IMR-90 (cell line): ENCODE measurements at regions not wholly inside any gene's neighbourhood (a gene's known extent, or its start where the extent isn't known, plus 50 kb on each side); places are given as distances from the start of the nearest gene placed in this dataset.

Source experiments
- ATAC-seq: fragments of 200-7000 bp; cut with Tn5 transposase; 2 replicates; pipeline ENCODE4 v1.9.1; 2020; ENCODE audit warnings: low read depth, mild to moderate bottlenecking, moderate library complexity
- BruUV-seq: library from RNA; stranded (reverse); fragments of 400-500 nt; replicated peaks from 2 replicates; lab custom pipeline; 2021; lab: Mats Ljungman, UMichigan
- CTCF ChIA-PET: fragments of 300-600 bp; formaldehyde crosslinking; extraction: SDS; loops from one replicate; lab custom pipeline; 2021; ENCODE audit warnings: antibody characterized with exemption; lab: Yijun Ruan, JAX
- POLR2A ChIA-PET: fragments of 300-600 bp; sonication (Branson Sonifier 250); formaldehyde crosslinking; loops from one replicate; lab custom pipeline; 2022; ENCODE audit warnings: antibody characterized with exemption; ENCODE audit not compliant: unreplicated experiment; lab: Charles Lee
- DNase-seq: peaks from one replicate; pipeline ENCODE4 v3.0.0; 2013
- H2AFZ ChIP-seq: replicated peaks from 2 replicates; pipeline ENCODE3; 2013; ENCODE audit warnings: low read length, mild to moderate bottlenecking; ENCODE audit not compliant: poor library complexity
- H2AK5ac ChIP-seq: 2 replicates; pipeline ENCODE4 v1.6.1; 2013; ENCODE audit warnings: low read depth, low read length, inconsistent platforms
- H2AK9ac ChIP-seq: replicated peaks from 2 replicates; pipeline ENCODE3; 2013; ENCODE audit warnings: mild to moderate bottlenecking, low read depth, low read length, moderate library complexity; ENCODE audit not compliant: poor library complexity
- H2BK120ac ChIP-seq: 2 replicates; pipeline ENCODE4 v1.6.1; 2013; ENCODE audit warnings: low read depth, low read length, inconsistent platforms
- H2BK15ac ChIP-seq: 3 replicates; pipeline ENCODE4 v1.6.1; 2013; ENCODE audit warnings: low read depth, low read length, inconsistent platforms
- H2BK20ac ChIP-seq: 2 replicates; pipeline ENCODE4 v1.6.1; 2013; ENCODE audit warnings: low read depth, mild to moderate bottlenecking, inconsistent platforms, low read length, moderate library complexity
- H2BK5ac ChIP-seq: 2 replicates; pipeline ENCODE4 v1.6.1; 2013; ENCODE audit warnings: mild to moderate bottlenecking, low read depth, low read length, inconsistent platforms; ENCODE audit not compliant: poor library complexity, severe bottlenecking
- H3K14ac ChIP-seq: replicated peaks from 2 replicates; pipeline ENCODE4 v1.6.1; 2013; ENCODE audit warnings: low read depth, low read length, inconsistent platforms
- H3K18ac ChIP-seq: 2 replicates; pipeline ENCODE4 v1.6.1; 2013; ENCODE audit warnings: low read depth, low read length, control low read depth
- H3K23ac ChIP-seq: 2 replicates; pipeline ENCODE4 v1.6.1; 2013; ENCODE audit warnings: low read depth, low read length, inconsistent platforms
- H3K27ac ChIP-seq: 2 replicates; pipeline ENCODE4 v1.5.1; 2013; ENCODE audit warnings: mild to moderate bottlenecking, control low read depth, low read length; ENCODE audit not compliant: insufficient read depth
- H3K27me3 ChIP-seq: 2 replicates; pipeline ENCODE4 v1.6.1; 2013; ENCODE audit warnings: low read length; ENCODE audit not compliant: control insufficient read depth, insufficient read depth
- H3K36me3 ChIP-seq: 2 replicates; pipeline ENCODE4 v1.6.1; 2013; ENCODE audit warnings: low read length, mixed read lengths; ENCODE audit not compliant: control insufficient read depth, insufficient read depth
- H3K4ac ChIP-seq: 2 replicates; pipeline ENCODE4 v1.6.1; 2013; ENCODE audit warnings: low read depth, low read length, inconsistent platforms
- H3K4me1 ChIP-seq: 2 replicates; pipeline ENCODE4 v1.6.1; 2013; ENCODE audit warnings: low read length, mixed read lengths; ENCODE audit not compliant: control insufficient read depth, insufficient read depth
- H3K4me2 ChIP-seq: 2 replicates; pipeline ENCODE4 v1.6.1; 2013; ENCODE audit warnings: low read depth, mild to moderate bottlenecking, control low read depth, low read length, moderate library complexity
- H3K4me3 ChIP-seq: 2 replicates; pipeline ENCODE4 v1.5.1; 2013; ENCODE audit warnings: low read depth, mild to moderate bottlenecking, control low read depth, low read length, moderate library complexity; ENCODE audit not compliant: insufficient read depth
- H3K56ac ChIP-seq: 2 replicates; pipeline ENCODE4 v1.6.1; 2013; ENCODE audit warnings: low read length, inconsistent platforms; ENCODE audit not compliant: insufficient read depth; ENCODE audit errors: extremely low read depth
- H3K79me1 ChIP-seq, 2 experiments: 2 replicates each; pipeline ENCODE4 v1.6.1; 2013; ENCODE audit warnings: low read length in 2 of 2, inconsistent platforms in 1 of 2, low read depth in 1 of 2
- H3K9ac ChIP-seq: 2 replicates; pipeline ENCODE4 v1.6.1; 2013; ENCODE audit warnings: low read depth, low read length, control low read depth
- H3K9me1 ChIP-seq: 2 replicates; pipeline ENCODE4 v1.6.1; 2013; ENCODE audit warnings: low read length, inconsistent platforms; ENCODE audit not compliant: insufficient read depth
- H3K9me3 ChIP-seq: 2 replicates; pipeline ENCODE4 v1.6.1; 2013; ENCODE audit warnings: low read length; ENCODE audit not compliant: control insufficient read depth, insufficient read depth
- H4K20me1 ChIP-seq: 2 replicates; pipeline ENCODE4 v1.6.1; 2013; ENCODE audit warnings: low read length, inconsistent platforms; ENCODE audit not compliant: insufficient read depth
- H4K5ac ChIP-seq: 2 replicates; pipeline ENCODE4 v1.6.1; 2013; ENCODE audit warnings: mild to moderate bottlenecking, low read depth, low read length, control low read depth
- H4K8ac ChIP-seq, 2 experiments: 2 replicates each; pipeline ENCODE4 v1.6.1; 2013; ENCODE audit warnings: low read depth in 2 of 2, low read length in 2 of 2, control low read depth in 1 of 2, inconsistent platforms in 1 of 2
- H4K91ac ChIP-seq: 2 replicates; pipeline ENCODE4 v1.6.1; 2013; ENCODE audit warnings: low read depth, low read length, inconsistent platforms; ENCODE audit not compliant: insufficient read depth
- BHLHE40 ChIP-seq: fragments of 150-350 bp; IDR thresholded peaks from 2 replicates; pipeline ENCODE4 v1.6.1; 2016; ENCODE audit warnings: mild to moderate bottlenecking, low read depth, low read length
- CEBPB ChIP-seq: IDR thresholded peaks from 2 replicates; pipeline ENCODE4 v1.6.1; 2012; ENCODE audit warnings: low read depth, low read length, improper control_type of control experiment
- CTCF ChIP-seq: conservative IDR thresholded peaks from 2 replicates; pipeline ENCODE4 v1.5.1; 2012; ENCODE audit warnings: mild to moderate bottlenecking, low read depth, low read length, improper control_type of control experiment
- ELK1 ChIP-seq: fragments of 150-350 bp; IDR thresholded peaks from 2 replicates; pipeline ENCODE4 v1.6.1; 2016; ENCODE audit warnings: low read depth, mild to moderate bottlenecking, low read length, moderate library complexity, borderline replicate concordance
- FOS ChIP-seq: fragments of 150-350 bp; IDR thresholded peaks from 2 replicates; pipeline ENCODE4 v1.6.1; 2016; ENCODE audit warnings: low read depth, low read length
- MAFK ChIP-seq: IDR thresholded peaks from 2 replicates; pipeline ENCODE4 v1.6.1; 2012; ENCODE audit warnings: low read depth, low read length, improper control_type of control experiment
- MAZ ChIP-seq: IDR thresholded peaks from 2 replicates; pipeline ENCODE4 v1.6.1; 2012; ENCODE audit warnings: low read depth, mild to moderate bottlenecking, low read length, improper control_type of control experiment, moderate library complexity, borderline replicate concordance
- MXI1 ChIP-seq: IDR thresholded peaks from 2 replicates; pipeline ENCODE4 v1.6.1; 2012; ENCODE audit warnings: low read depth, mild to moderate bottlenecking, low read length, moderate library complexity, borderline replicate concordance
- NFE2L2 ChIP-seq: fragments of 150-350 bp; IDR thresholded peaks from 2 replicates; pipeline ENCODE4 v1.6.1; 2016; ENCODE audit warnings: low read depth, mild to moderate bottlenecking, low read length
- POLR2A ChIP-seq: IDR thresholded peaks from 2 replicates; pipeline ENCODE4 v1.6.1; 2012; ENCODE audit warnings: mild to moderate bottlenecking, low read depth, low read length
- RAD21 ChIP-seq: IDR thresholded peaks from 2 replicates; pipeline ENCODE4 v1.6.1; 2012; ENCODE audit warnings: low read length, improper control_type of control experiment
- RCOR1 ChIP-seq: IDR thresholded peaks from 2 replicates; pipeline ENCODE4 v1.6.1; 2012; ENCODE audit warnings: mild to moderate bottlenecking, low read length, improper control_type of control experiment; ENCODE audit not compliant: insufficient replicate concordance
- RFX5 ChIP-seq: IDR thresholded peaks from 2 replicates; pipeline ENCODE4 v1.8.0; 2012; ENCODE audit warnings: low read depth, mild to moderate bottlenecking, low read length, moderate library complexity
- SMC3 ChIP-seq: fragments of 150-350 bp; IDR thresholded peaks from 2 replicates; pipeline ENCODE4 v1.6.1; 2016; ENCODE audit warnings: low read depth, mild to moderate bottlenecking, antibody characterized with exemption, low read length, moderate library complexity
- USF2 ChIP-seq: fragments of 150-350 bp; IDR thresholded peaks from 2 replicates; pipeline ENCODE4 v1.6.1; 2017; ENCODE audit warnings: mild to moderate bottlenecking, antibody characterized with exemption, low read length, low read depth
- WGBS, 2 experiments: methylation state at CpG; one replicate each; pipeline versions ENCODE4 v1.1.5 to v1.1.7; 2013; ENCODE audit warnings: missing lambda C conversion rate in 2 of 2; ENCODE audit not compliant: insufficient read length in 1 of 2; ENCODE audit errors: extremely low coverage in 2 of 2; 5-methylcytosine and 5-hydroxymethylcytosine counted together
- dilution Hi-C: fragments of 300-500 bp; cut with HindIII; formaldehyde crosslinking; loops from one replicate; pipeline ENCODE4 v1.14.3; 2018; ENCODE audit warnings: low sequenced_read_pairs; ENCODE audit not compliant: unreplicated experiment
- in situ Hi-C: fragments of 300-500 bp; cut with MboI; formaldehyde crosslinking; loops from 3 replicates; pipeline ENCODE4 v1.14.3; 2019; ENCODE audit warnings: low sequenced_read_pairs, inconsistent platforms, mixed read lengths
- intact Hi-C: fragments of 100-400 bp; cut with micrococcal nuclease; formaldehyde crosslinking; loops from 2 replicates; pipeline ENCODE4 v1.10.0; 2022

- no peaks in the 10 kb centered on the region for H3K79me1 ChIP-seq
- CTCF ChIA-PET: no interaction called here
- H2AK5ac ChIP-seq: no peak overlapping the region
- no peak overlapping the region for H2BK120ac ChIP-seq
- H3K9ac ChIP-seq: no peak overlapping the region
- H2AFZ ChIP-seq: no peak overlapping the region
- H4K5ac ChIP-seq: no peak overlapping the region
- H3K9me3 ChIP-seq: no peaks in the 10 kb centered on the region
- H3K4me1 ChIP-seq: no peaks in the 10 kb centered on the region
- WGBS, 2 experiments: 51% methylated on average over 6 of the region's 20 CpGs; no CpG with 5 or more reads in 1 of the 2 experiments
- no peak overlapping the region for H2BK20ac ChIP-seq
- H3K56ac ChIP-seq: no peak overlapping the region
- no peak overlapping the region for H3K27ac ChIP-seq
- POLR2A ChIA-PET: no interaction called here
- ATAC-seq (no peak), DNase-seq (no peak)
- no peaks in the 10 kb centered on the region for H3K27me3 ChIP-seq
- no peaks in the 10 kb centered on the region for H3K9me1 ChIP-seq
- H3K18ac ChIP-seq: no peak overlapping the region
- no peak overlapping the region for H4K91ac ChIP-seq
- BruUV-seq: no TSS peak
- dilution Hi-C loops: no loop called here
- no peak overlapping the region for H3K4ac ChIP-seq
- no peak overlapping the region for H3K4me3 ChIP-seq
- no peak overlapping the region for H2AK9ac ChIP-seq
- H3K4me2 ChIP-seq: no peak overlapping the region
- in situ Hi-C loops: no loop called here
- H3K36me3 ChIP-seq: no peaks in the 10 kb centered on the region
- H3K23ac ChIP-seq: no peak overlapping the region
- no peak overlapping the region for H4K8ac ChIP-seq
- no peak overlapping the region for H2BK5ac ChIP-seq
- no peaks in the 10 kb centered on the region for H4K20me1 ChIP-seq
- intact Hi-C loops: no loop called here
- H3K14ac ChIP-seq: no peak overlapping the region
- H2BK15ac ChIP-seq: no peak overlapping the region
- no peak for TF ChIP-seq USF2
- TF ChIP-seq MXI1: no peak
- TF ChIP-seq BHLHE40: no peak
- no peak for TF ChIP-seq RFX5
- no peak for TF ChIP-seq NFE2L2
- TF ChIP-seq CTCF: no peak
- no peak for TF ChIP-seq SMC3
- no peak for TF ChIP-seq MAZ
- no peak for TF ChIP-seq FOS
- TF ChIP-seq MAFK: no peak
- no peak for TF ChIP-seq POLR2A
- TF ChIP-seq RAD21: no peak
- no peak for TF ChIP-seq RCOR1
- no peak for TF ChIP-seq ELK1
- no peak for TF ChIP-seq CEBPB
Measured at GRCh38 chr2:129904532-129905446, 74.7 kb upstream of the RAB6C start.
